CD8-positive, alpha-beta memory T cell (primary cell): ENCODE measurements at regions not wholly inside any gene's neighbourhood (a gene's known extent, or its start where the extent isn't known, plus 50 kb on each side); places are given as distances from the start of the nearest gene placed in this dataset.
A peak's percentile ranks its signal among the peaks of the same experiment; 100 is the strongest.

Experiments used
- CTCF ChIA-PET: fragments of 350-600 bp; sonication (Branson Sonifier 250); formaldehyde crosslinking; loops from one replicate; lab custom pipeline; 2021; ENCODE audit warnings: antibody characterized with exemption; lab: Charles Lee
- POLR2A ChIA-PET: fragments of 350-600 bp; sonication (Branson Sonifier 250); formaldehyde crosslinking; loops from one replicate; lab custom pipeline; 2021; ENCODE audit warnings: antibody characterized with exemption; lab: Charles Lee
- DNase-seq, 5 donors: peaks; one replicate each; pipeline versions ENCODE4 v3.0.0 to v3.0.0-alpha.2; 2020 to 2022; ENCODE audit warnings: mixed read lengths in 1 of 5
- H3K27ac ChIP-seq: one replicate; pipeline ENCODE4 v1.7.0; 2013; ENCODE audit warnings: low read depth, mild to moderate bottlenecking, low read length, moderate library complexity
- H3K27me3 ChIP-seq: 2 replicates; pipeline ENCODE4 v1.7.0; 2013; ENCODE audit warnings: low read length, mild to moderate bottlenecking; ENCODE audit not compliant: insufficient read depth, poor library complexity, severe bottlenecking
- H3K36me3 ChIP-seq: 2 replicates; pipeline ENCODE4 v1.7.0; 2013; ENCODE audit warnings: mild to moderate bottlenecking, low read length, moderate library complexity; ENCODE audit not compliant: insufficient read depth
- H3K4me1 ChIP-seq: 2 replicates; pipeline ENCODE4 v1.7.0; 2013; ENCODE audit warnings: mild to moderate bottlenecking, low read length, moderate library complexity; ENCODE audit not compliant: insufficient read depth
- H3K4me3 ChIP-seq: 2 replicates; pipeline ENCODE4 v1.7.0; 2013; ENCODE audit warnings: mild to moderate bottlenecking, low read length
- H3K9me3 ChIP-seq: 2 replicates; pipeline ENCODE4 v1.7.0; 2013; ENCODE audit warnings: mild to moderate bottlenecking, low read length
- H3K27ac Mint-ChIP-seq, 8 donors: one replicate each; pipeline ENCODE4 v1.8.0; 2020 to 2021; ENCODE audit warnings: mixed read lengths in 8 of 8, mild to moderate bottlenecking in 6 of 8, inconsistent platforms in 3 of 8, moderate library complexity in 3 of 8
- H3K27me3 Mint-ChIP-seq, 2 donors: one replicate each; pipeline ENCODE4 v1.8.0; 2020 to 2021; ENCODE audit warnings: mixed read lengths in 2 of 2, mild to moderate bottlenecking in 1 of 2, moderate library complexity in 1 of 2
- H3K36me3 Mint-ChIP-seq, 3 donors: one replicate each; pipeline ENCODE4 v1.8.0; 2020 to 2021; ENCODE audit warnings: mixed read lengths in 3 of 3, inconsistent platforms in 1 of 3, mild to moderate bottlenecking in 1 of 3
- H3K4me1 Mint-ChIP-seq, 3 donors: one replicate each; pipeline ENCODE4 v1.8.0; 2020 to 2021; ENCODE audit warnings: mixed read lengths in 3 of 3, inconsistent platforms in 1 of 3, mild to moderate bottlenecking in 1 of 3
- H3K4me3 Mint-ChIP-seq, 7 donors: one replicate each; pipeline ENCODE4 v1.8.0; 2020 to 2021; ENCODE audit warnings: mixed read lengths in 7 of 7, mild to moderate bottlenecking in 6 of 7, moderate library complexity in 4 of 7, inconsistent platforms in 2 of 7
- H3K9me3 Mint-ChIP-seq, 5 donors: one replicate each; pipeline ENCODE4 v1.8.0; 2020 to 2022; ENCODE audit warnings: mixed read lengths in 5 of 5, mild to moderate bottlenecking in 3 of 5, moderate library complexity in 2 of 5, inconsistent platforms in 1 of 5

GRCh38 chr17:6893382-6894205, 62.1 kb upstream of the TEKT1 start:
- no peak overlapping the region for H3K4me3 Mint-ChIP-seq
- H3K27me3 ChIP-seq, result peaks cover 8% of the 10 kb centered on the region

GRCh38 chr17:6894206-6894528, 62.6 kb upstream of the TEKT1 start:
- Mint-ChIP-seq H3K27me3 (peaks cover 52 to 70% of the 10 kb centered on the region in 2 donors), H3K9me3 (peaks cover 0 to 7% (median 2%) of the 10 kb centered on the region in 5 donors), H3K36me3 (peaks cover 10 to 24% (median 12%) of the 10 kb centered on the region in 3 donors), H3K4me3 (peak overlapping the region in 1 of 7 donors; percentile 10), H3K27ac (peak overlapping the region in 1 of 8 donors; percentile 67), H3K4me1 (peaks cover 0 to 3% (median 0%) of the 10 kb centered on the region in 3 donors)
- no peak overlapping the region for H3K27ac ChIP-seq
- no peaks in the 10 kb centered on the region for H3K4me1 ChIP-seq
- no peak overlapping the region for H3K4me3 ChIP-seq
- no peaks in the 10 kb centered on the region for H3K9me3 ChIP-seq
- no peak for DNase-seq
- CTCF ChIA-PET, result no interaction called here
- H3K36me3 ChIP-seq, result no peaks in the 10 kb centered on the region
- H3K27me3 ChIP-seq, result peaks cover 8% of the 10 kb centered on the region
- POLR2A ChIA-PET, result no interaction called here

More at GRCh38 chr17:6893382-6894205, 62.1 kb upstream of the TEKT1 start:
- Histone ChIP-seq H3K9me3 (no peaks in the 10 kb centered on the region), H3K27ac (no peak overlapping the region), H3K36me3 (no peaks in the 10 kb centered on the region), H3K4me1 (no peaks in the 10 kb centered on the region), H3K4me3 (no peak overlapping the region)
- POLR2A ChIA-PET, result no interaction called here
- H3K36me3 Mint-ChIP-seq, result peaks cover 8 to 20% (median 16%) of the 10 kb centered on the region in 3 donors
- no peak overlapping the region for H3K27ac Mint-ChIP-seq
- no peak for DNase-seq
- CTCF ChIA-PET, result no interaction called here
- peaks cover 50 to 70% of the 10 kb centered on the region in 2 donors for H3K27me3 Mint-ChIP-seq
- peaks cover 0 to 12% (median 2%) of the 10 kb centered on the region in 5 donors for H3K9me3 Mint-ChIP-seq
- H3K4me1 Mint-ChIP-seq, result peaks cover 0 to 3% (median 0%) of the 10 kb centered on the region in 3 donors

- POLR2A ChIA-PET, result no interaction called here
- Histone ChIP-seq H3K27me3 (no peaks in the 10 kb centered on the region), H3K4me3 (no peak overlapping the region), H3K4me1 (no peaks in the 10 kb centered on the region), H3K36me3 (no peaks in the 10 kb centered on the region), H3K27ac (no peak overlapping the region), H3K9me3 (no peaks in the 10 kb centered on the region)
- CTCF ChIA-PET, result no interaction called here
- Mint-ChIP-seq H3K4me3 (no peak overlapping the region), H3K36me3 (peaks cover 0 to 26% (median 6%) of the 10 kb centered on the region in 3 donors), H3K4me1 (no peaks in the 10 kb centered on the region), H3K27ac (no peak overlapping the region), H3K9me3 (no peaks in the 10 kb centered on the region), H3K27me3 (peaks cover 15 to 31% of the 10 kb centered on the region in 2 donors)
- DNase-seq, result no peak
Measured at GRCh38 chr17:6901086-6901485, 69.6 kb upstream of the TEKT1 start.

- peaks cover 7 to 8% of the 10 kb centered on the region in 2 donors for H3K27me3 Mint-ChIP-seq
- ChIA-PET CTCF (interaction anchor here (1.5 kb wide), 1 partner anchor 8 kb away, joined by 7 read pairs; no protein-coding TSS in a partner anchor), POLR2A (no interaction called here)
Measured at GRCh38 chr17:6903326-6903900, 71.9 kb upstream of the TEKT1 start.

GRCh38 chr17:6908807-6909206, 77.3 kb upstream of the TEKT1 start:
- Histone ChIP-seq H3K27ac (no peak overlapping the region), H3K4me3 (no peak overlapping the region), H3K27me3 (no peaks in the 10 kb centered on the region), H3K4me1 (no peaks in the 10 kb centered on the region), H3K36me3 (no peaks in the 10 kb centered on the region), H3K9me3 (no peaks in the 10 kb centered on the region)
- ChIA-PET POLR2A (no interaction called here), CTCF (interaction anchor here (4.1 kb wide), 1 partner anchor 113 kb away, joined by 35 read pairs; the partner anchor contains the start of gene BCL6B)
- no peak for DNase-seq
- Mint-ChIP-seq H3K9me3 (no peaks in the 10 kb centered on the region), H3K4me1 (peaks cover 2 to 7% (median 4%) of the 10 kb centered on the region in 3 donors), H3K27ac (peak overlapping the region in 1 of 8 donors; percentile 0), H3K36me3 (peaks cover 0 to 2% (median 0%) of the 10 kb centered on the region in 3 donors), H3K27me3 (peaks cover 4 to 7% of the 10 kb centered on the region in 2 donors), H3K4me3 (no peak overlapping the region)

More at GRCh38 chr17:6903326-6903900, 71.9 kb upstream of the TEKT1 start:
- no peaks in the 10 kb centered on the region for H3K27me3 ChIP-seq
- no peak overlapping the region for H3K27ac ChIP-seq
- no peaks in the 10 kb centered on the region for H3K4me1 ChIP-seq
- H3K4me1 Mint-ChIP-seq, result no peaks in the 10 kb centered on the region
- H3K4me3 Mint-ChIP-seq, result no peak overlapping the region
- no peak overlapping the region for H3K27ac Mint-ChIP-seq
- H3K4me3 ChIP-seq, result no peak overlapping the region
- no peak for DNase-seq
- peaks cover 0 to 13% (median 2%) of the 10 kb centered on the region in 3 donors for H3K36me3 Mint-ChIP-seq
- H3K9me3 Mint-ChIP-seq, result no peaks in the 10 kb centered on the region
- no peaks in the 10 kb centered on the region for H3K9me3 ChIP-seq
- H3K36me3 ChIP-seq, result no peaks in the 10 kb centered on the region

DNA sequence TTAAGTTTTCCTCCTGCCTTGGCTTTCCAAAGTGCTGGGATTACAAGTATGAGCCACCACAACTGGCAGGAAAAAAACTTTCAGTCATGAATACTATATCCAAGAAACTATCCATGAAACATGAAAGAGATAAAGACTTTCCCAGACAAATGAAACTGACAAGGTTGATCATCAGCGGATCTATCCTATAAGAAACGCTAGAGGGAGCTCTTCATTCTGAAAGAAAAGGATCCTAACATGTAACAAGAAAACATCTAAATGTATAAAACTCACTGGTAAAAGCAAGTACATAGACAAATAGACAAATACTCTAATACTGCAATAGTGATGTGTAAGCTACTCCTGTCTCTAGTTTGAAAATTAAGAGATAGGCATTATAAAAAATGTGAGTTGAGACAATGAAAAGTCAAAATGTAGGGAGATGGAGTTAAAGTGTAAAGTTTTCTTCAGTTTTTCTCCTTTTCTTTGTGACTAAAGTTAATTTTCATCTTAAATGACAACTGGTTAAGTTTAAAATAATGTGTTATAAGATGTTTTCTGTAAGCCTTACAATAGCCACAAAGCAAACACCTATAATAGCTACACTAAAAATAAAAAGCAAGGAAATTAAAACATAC, 79.6 kb upstream of the TEKT1 start:
- peaks cover 5% of the 10 kb centered on the region for H3K4me1 ChIP-seq
- POLR2A ChIA-PET, result interaction anchor here (0.6 to 1.0 kb wide), 3 partner anchors 35 to 111 kb away, joined by 3 to 4 read pairs (median 3); partner anchors contain the start of gene RNASEK

DNA sequence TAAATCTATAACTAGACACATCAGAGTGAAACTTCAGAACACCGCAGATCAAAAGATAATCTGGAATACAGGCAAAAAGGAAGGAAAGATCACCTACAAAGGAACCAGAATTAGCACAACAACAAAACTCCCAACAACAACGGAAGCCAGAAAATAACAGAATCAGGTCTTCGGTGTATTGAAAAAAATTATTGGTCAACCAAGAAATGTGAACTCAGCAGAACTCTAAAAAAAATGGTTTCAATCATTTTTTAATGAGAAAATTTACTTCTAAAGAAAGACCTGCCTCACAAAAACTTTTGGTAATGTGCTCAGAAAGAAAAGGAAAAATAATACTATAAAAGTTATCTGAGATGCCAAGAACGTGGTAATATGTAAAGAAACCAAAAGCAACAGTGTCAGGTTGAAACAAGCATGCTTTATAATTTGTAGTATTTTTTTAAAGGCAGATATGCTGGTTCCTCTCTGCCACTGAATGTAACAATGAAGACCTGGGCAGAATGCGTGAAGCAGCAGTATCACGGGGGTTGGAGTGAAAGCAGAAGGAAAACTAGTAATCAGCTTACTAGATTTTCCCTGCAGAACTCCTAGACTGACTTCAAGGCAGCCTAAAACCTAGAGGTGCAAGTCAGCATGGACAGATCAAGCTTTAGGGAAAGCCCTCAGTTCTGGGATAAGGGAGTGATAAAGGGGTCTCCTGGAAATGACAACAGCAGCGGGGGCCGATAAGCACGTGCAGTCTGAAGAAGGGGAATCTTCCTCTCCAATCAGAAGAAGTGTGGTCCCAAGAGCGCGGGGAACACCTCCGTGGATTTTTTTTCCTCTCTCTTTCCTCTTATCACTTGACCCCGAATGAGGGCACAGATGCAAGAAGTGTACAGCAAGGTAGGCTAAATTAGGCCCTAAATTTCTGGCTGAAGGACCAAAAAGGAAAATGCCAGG, 80.9 kb upstream of the TEKT1 start:
- POLR2A ChIA-PET, result interaction anchor here (2.5 kb wide), 1 partner anchor 109 kb away, joined by 8 read pairs; no protein-coding TSS in a partner anchor
- H3K27me3 Mint-ChIP-seq, result peaks cover 4 to 16% of the 10 kb centered on the region in 2 donors

More for the DNA sequence above, 79.6 kb upstream of the TEKT1 start:
- Mint-ChIP-seq H3K27me3 (peaks cover 4 to 9% of the 10 kb centered on the region in 2 donors), H3K4me1 (peaks cover 8 to 15% (median 13%) of the 10 kb centered on the region in 3 donors), H3K27ac (no peak overlapping the region), H3K4me3 (no peak overlapping the region), H3K9me3 (no peaks in the 10 kb centered on the region), H3K36me3 (peaks cover 0 to 2% (median 0%) of the 10 kb centered on the region in 3 donors)
- CTCF ChIA-PET, result interaction anchor here (0.7 to 6.7 kb wide), 21 partner anchors 8 to 579 kb away, joined by 3 to 98 read pairs (median 4); partner anchors contain the start of genes BCL6B, RNASEK and SLC16A13
- Histone ChIP-seq H3K27me3 (no peaks in the 10 kb centered on the region), H3K27ac (no peak overlapping the region), H3K4me3 (no peak overlapping the region), H3K9me3 (no peaks in the 10 kb centered on the region), H3K36me3 (no peaks in the 10 kb centered on the region)
- peak in 2 of 5 donors; percentile 11 to 33 for DNase-seq

More for the DNA sequence above, 80.9 kb upstream of the TEKT1 start:
- CTCF ChIA-PET, result interaction anchor here (1.0 to 6.7 kb wide), 3 partner anchors 92 to 224 kb away, joined by 4 to 98 read pairs (median 6); no protein-coding TSS in a partner anchor
- Mint-ChIP-seq H3K27ac (peak overlapping the region in 1 of 8 donors; percentile 75), H3K4me3 (peak overlapping the region in 1 of 7 donors; percentile 55), H3K9me3 (no peaks in the 10 kb centered on the region), H3K36me3 (peaks cover 0 to 2% (median 0%) of the 10 kb centered on the region in 3 donors), H3K4me1 (peaks cover 8 to 15% (median 13%) of the 10 kb centered on the region in 3 donors)
- Histone ChIP-seq H3K9me3 (no peaks in the 10 kb centered on the region), H3K27ac (no peak overlapping the region), H3K27me3 (no peaks in the 10 kb centered on the region), H3K4me3 (no peak overlapping the region), H3K4me1 (peaks cover 5% of the 10 kb centered on the region), H3K36me3 (no peaks in the 10 kb centered on the region)
- DNase-seq, result no peak
